Nephron (organoid): ENCODE measurements at regions not wholly inside any gene's neighbourhood (a gene's known extent, or its start where the extent isn't known, plus 50 kb on each side); places are given as distances from the start of the nearest gene placed in this dataset.

Source experiments
- H3K27ac Mint-ChIP-seq, 3 experiments: 2 replicates each; pipeline ENCODE4 v1.8.0; 2020; ENCODE audit warnings: mixed read lengths in 3 of 3, mild to moderate bottlenecking in 2 of 3, moderate library complexity in 1 of 3
- H3K27me3 Mint-ChIP-seq: 2 replicates; pipeline ENCODE4 v1.8.0; 2021; ENCODE audit warnings: low read depth, mild to moderate bottlenecking, moderate library complexity, mixed read lengths
- H3K36me3 Mint-ChIP-seq: 2 replicates; pipeline ENCODE4 v1.8.0; 2020; ENCODE audit warnings: low read depth, mixed read lengths
- H3K4me1 Mint-ChIP-seq: 2 replicates; pipeline ENCODE4 v1.8.0; 2020; ENCODE audit warnings: mixed read lengths
- H3K4me3 Mint-ChIP-seq, 3 experiments: 2 replicates each; pipeline ENCODE4 v1.8.0; 2020; ENCODE audit warnings: mild to moderate bottlenecking in 3 of 3, mixed read lengths in 3 of 3, moderate library complexity in 2 of 3
- H3K9me3 Mint-ChIP-seq: 2 replicates; pipeline ENCODE4 v1.8.0; 2020; ENCODE audit warnings: mixed read lengths
- TF ChIP-seq, protein P1 (sequence below), 3 experiments: fragments of 200-600 bp; sonication (generic); IDR thresholded peaks; one replicate each; pipeline ENCODE4 v1.5.0; 2021; ENCODE audit warnings: antibody characterized with exemption in 3 of 3; ENCODE audit not compliant: unreplicated experiment in 3 of 3

DNA sequence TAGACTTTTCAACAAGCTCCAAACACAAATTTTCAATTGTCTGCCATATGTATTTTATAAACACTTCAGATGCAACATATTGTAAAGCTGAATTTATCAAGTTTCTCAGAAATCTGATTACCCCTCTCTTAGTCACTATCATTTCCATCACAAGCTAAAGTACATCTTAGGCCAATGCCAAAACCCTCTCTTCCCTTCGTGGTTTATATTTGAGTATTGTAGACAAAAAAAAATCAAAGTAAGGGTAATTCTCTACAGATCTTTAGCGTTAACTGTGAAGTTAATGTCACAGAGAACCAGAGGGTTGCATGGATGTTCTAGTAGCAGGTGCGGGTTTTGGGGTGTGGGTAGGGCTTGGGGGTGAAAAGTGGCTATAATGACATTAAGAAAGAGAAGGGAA lies 387.7 kb upstream of the PTGER4 start:
- Mint-ChIP-seq H3K4me1 (no peaks in the 10 kb centered on the region), H3K4me3 (no peak overlapping the region), H3K9me3 (no peaks in the 10 kb centered on the region), H3K36me3 (no peaks in the 10 kb centered on the region), H3K27ac (no peak overlapping the region), H3K27me3 (peaks cover 6% of the 10 kb centered on the region)
- TF ChIP-seq, protein P1, sequence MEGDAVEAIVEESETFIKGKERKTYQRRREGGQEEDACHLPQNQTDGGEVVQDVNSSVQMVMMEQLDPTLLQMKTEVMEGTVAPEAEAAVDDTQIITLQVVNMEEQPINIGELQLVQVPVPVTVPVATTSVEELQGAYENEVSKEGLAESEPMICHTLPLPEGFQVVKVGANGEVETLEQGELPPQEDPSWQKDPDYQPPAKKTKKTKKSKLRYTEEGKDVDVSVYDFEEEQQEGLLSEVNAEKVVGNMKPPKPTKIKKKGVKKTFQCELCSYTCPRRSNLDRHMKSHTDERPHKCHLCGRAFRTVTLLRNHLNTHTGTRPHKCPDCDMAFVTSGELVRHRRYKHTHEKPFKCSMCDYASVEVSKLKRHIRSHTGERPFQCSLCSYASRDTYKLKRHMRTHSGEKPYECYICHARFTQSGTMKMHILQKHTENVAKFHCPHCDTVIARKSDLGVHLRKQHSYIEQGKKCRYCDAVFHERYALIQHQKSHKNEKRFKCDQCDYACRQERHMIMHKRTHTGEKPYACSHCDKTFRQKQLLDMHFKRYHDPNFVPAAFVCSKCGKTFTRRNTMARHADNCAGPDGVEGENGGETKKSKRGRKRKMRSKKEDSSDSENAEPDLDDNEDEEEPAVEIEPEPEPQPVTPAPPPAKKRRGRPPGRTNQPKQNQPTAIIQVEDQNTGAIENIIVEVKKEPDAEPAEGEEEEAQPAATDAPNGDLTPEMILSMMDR (IDR thresholded peaks at IDR 0.05; ENCODE audit: unreplicated experiment in 3 of 3): no peak

DNA sequence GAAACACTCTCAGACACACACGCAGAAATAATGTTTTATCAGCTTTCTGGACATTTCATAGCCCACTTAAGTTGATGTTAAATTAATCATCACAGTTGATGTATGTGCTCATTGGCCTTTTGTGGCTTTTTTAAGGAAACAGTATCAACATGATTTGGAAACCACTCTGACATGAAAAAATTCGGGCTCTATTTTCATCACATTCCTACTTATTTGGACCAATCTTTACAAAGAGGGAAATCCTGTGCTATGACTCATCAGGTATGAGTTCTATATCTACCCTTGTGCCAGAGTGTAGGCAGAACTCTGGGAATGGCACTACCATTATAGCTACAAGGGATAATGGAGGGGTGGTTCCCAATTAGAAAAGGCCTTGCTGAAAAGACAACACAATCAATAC lies 388.4 kb upstream of the PTGER4 start:
- H3K9me3 Mint-ChIP-seq: no peaks in the 10 kb centered on the region
- peaks cover 6% of the 10 kb centered on the region for H3K27me3 Mint-ChIP-seq
- no peak overlapping the region for H3K27ac Mint-ChIP-seq
- H3K4me3 Mint-ChIP-seq: no peak overlapping the region
- TF ChIP-seq, protein P1 (IDR thresholded peaks at IDR 0.05; ENCODE audit: unreplicated experiment in 3 of 3): no peak
- no peaks in the 10 kb centered on the region for H3K4me1 Mint-ChIP-seq
- no peaks in the 10 kb centered on the region for H3K36me3 Mint-ChIP-seq

DNA sequence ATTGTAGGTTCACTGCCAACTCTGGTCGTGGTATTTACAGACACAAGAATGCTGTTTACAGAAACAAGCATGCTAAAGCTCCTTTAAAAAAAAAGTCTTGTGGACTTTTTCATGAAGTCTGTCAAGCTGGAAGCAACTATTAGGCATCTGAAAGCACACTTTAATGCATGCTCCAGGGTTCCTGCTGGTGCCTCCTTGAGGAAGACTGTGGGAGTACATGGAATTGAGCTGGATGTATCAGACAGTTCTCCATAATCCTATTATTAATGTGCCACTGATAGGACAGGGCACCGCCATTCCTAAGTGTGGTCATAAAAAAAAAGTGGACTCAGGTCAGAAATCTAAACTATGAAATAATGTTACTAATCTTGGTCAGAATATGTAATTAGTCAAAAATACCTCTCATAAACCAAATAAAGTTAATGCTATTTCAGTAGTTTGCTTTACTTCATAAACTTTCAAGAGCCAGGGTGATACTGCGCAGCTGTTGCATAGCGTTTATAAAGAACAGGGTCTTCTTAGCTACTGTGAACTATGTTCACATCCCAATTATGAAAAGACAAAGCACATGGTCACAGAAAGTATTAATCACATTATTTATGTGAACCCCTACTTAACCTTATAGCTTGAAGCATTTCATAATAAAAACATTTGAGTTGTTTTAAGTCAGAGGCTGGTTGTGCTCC lies 390.8 kb upstream of the PTGER4 start:
- Mint-ChIP-seq H3K36me3 (no peaks in the 10 kb centered on the region), H3K27ac (no peak overlapping the region), H3K4me3 (no peak overlapping the region), H3K4me1 (no peaks in the 10 kb centered on the region), H3K9me3 (no peaks in the 10 kb centered on the region), H3K27me3 (peaks cover 6% of the 10 kb centered on the region)
- TF ChIP-seq, protein P1 (IDR thresholded peaks at IDR 0.05; ENCODE audit: unreplicated experiment in 3 of 3): peak in 1 of 3 experiments; percentile 35

DNA sequence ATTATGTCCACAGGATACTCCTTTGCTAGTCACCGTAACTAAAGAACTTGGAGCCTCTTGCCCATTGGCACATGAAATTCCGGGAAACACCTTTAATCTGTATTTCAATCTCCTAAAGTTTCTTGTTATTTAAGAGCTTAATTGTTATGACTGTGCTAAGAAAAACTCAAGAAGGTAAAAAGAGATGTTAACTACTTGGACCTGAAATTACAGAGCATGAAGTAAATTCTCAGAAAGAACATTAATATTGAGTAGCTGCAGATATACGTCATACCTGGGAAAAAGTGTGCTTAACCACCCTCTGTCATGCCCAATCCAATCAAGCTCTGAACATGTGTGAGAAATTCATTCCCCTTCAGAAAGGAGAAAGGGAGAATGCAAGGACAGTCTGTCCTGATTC lies 394.9 kb upstream of the PTGER4 start:
- Mint-ChIP-seq H3K27me3 (no peaks in the 10 kb centered on the region), H3K36me3 (no peaks in the 10 kb centered on the region), H3K4me3 (no peak overlapping the region), H3K27ac (no peak overlapping the region), H3K9me3 (no peaks in the 10 kb centered on the region), H3K4me1 (no peaks in the 10 kb centered on the region)
- TF ChIP-seq, protein P1 (IDR thresholded peaks at IDR 0.05; ENCODE audit: unreplicated experiment in 3 of 3): no peak

DNA sequence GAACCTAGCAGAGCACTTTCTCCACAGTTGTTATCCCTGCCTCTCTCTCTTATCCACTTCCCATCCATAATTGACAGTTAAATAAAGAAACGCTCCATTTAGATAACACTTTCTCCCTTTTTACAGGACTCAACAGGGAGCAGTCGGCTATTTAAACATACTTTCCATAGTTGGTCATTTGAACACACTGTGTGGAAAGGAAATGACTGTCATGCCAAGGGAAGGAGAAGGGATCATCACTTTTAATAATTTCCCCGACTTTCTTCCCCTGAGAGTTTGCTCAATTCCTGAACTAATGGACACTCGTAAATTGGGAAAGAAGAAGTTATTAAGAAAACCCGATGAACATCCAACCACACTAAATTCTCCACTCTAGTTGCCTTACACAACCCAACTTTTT lies 400.8 kb upstream of the PTGER4 start:
- Mint-ChIP-seq H3K9me3 (no peaks in the 10 kb centered on the region), H3K4me3 (no peak overlapping the region), H3K27ac (no peak overlapping the region), H3K4me1 (peaks cover 8% of the 10 kb centered on the region), H3K27me3 (no peaks in the 10 kb centered on the region), H3K36me3 (no peaks in the 10 kb centered on the region)
- TF ChIP-seq, protein P1 (IDR thresholded peaks at IDR 0.05; ENCODE audit: unreplicated experiment in 3 of 3): no peak
